IMR-90 (cell line): ENCODE measurements at regions not wholly inside any gene's neighbourhood (a gene's known extent, or its start where the extent isn't known, plus 50 kb on each side); places are given as distances from the start of the nearest gene placed in this dataset.

Experiments
- BHLHE40 ChIP-seq: fragments of 150-350 bp; IDR thresholded peaks from 2 replicates; pipeline ENCODE4 v1.6.1; 2016; ENCODE audit warnings: mild to moderate bottlenecking, low read depth, low read length
- CEBPB ChIP-seq: IDR thresholded peaks from 2 replicates; pipeline ENCODE4 v1.6.1; 2012; ENCODE audit warnings: low read depth, low read length, improper control_type of control experiment
- CHD1 ChIP-seq: IDR thresholded peaks from 2 replicates; pipeline ENCODE4 v1.6.1; 2012; ENCODE audit warnings: low read depth, low read length, improper control_type of control experiment
- CTCF ChIP-seq: conservative IDR thresholded peaks from 2 replicates; pipeline ENCODE4 v1.5.1; 2012; ENCODE audit warnings: mild to moderate bottlenecking, low read depth, low read length, improper control_type of control experiment
- ELK1 ChIP-seq: fragments of 150-350 bp; IDR thresholded peaks from 2 replicates; pipeline ENCODE4 v1.6.1; 2016; ENCODE audit warnings: low read depth, mild to moderate bottlenecking, low read length, moderate library complexity, borderline replicate concordance
- FOS ChIP-seq: fragments of 150-350 bp; IDR thresholded peaks from 2 replicates; pipeline ENCODE4 v1.6.1; 2016; ENCODE audit warnings: low read depth, low read length
- MAZ ChIP-seq: IDR thresholded peaks from 2 replicates; pipeline ENCODE4 v1.6.1; 2012; ENCODE audit warnings: low read depth, mild to moderate bottlenecking, low read length, improper control_type of control experiment, moderate library complexity, borderline replicate concordance
- MXI1 ChIP-seq: IDR thresholded peaks from 2 replicates; pipeline ENCODE4 v1.6.1; 2012; ENCODE audit warnings: low read depth, mild to moderate bottlenecking, low read length, moderate library complexity, borderline replicate concordance
- POLR2A ChIP-seq: IDR thresholded peaks from 2 replicates; pipeline ENCODE4 v1.6.1; 2012; ENCODE audit warnings: mild to moderate bottlenecking, low read depth, low read length
- RAD21 ChIP-seq: IDR thresholded peaks from 2 replicates; pipeline ENCODE4 v1.6.1; 2012; ENCODE audit warnings: low read length, improper control_type of control experiment
- RCOR1 ChIP-seq: IDR thresholded peaks from 2 replicates; pipeline ENCODE4 v1.6.1; 2012; ENCODE audit warnings: mild to moderate bottlenecking, low read length, improper control_type of control experiment; ENCODE audit not compliant: insufficient replicate concordance
- RFX5 ChIP-seq: IDR thresholded peaks from 2 replicates; pipeline ENCODE4 v1.8.0; 2012; ENCODE audit warnings: low read depth, mild to moderate bottlenecking, low read length, moderate library complexity
- SMC3 ChIP-seq: fragments of 150-350 bp; IDR thresholded peaks from 2 replicates; pipeline ENCODE4 v1.6.1; 2016; ENCODE audit warnings: low read depth, mild to moderate bottlenecking, antibody characterized with exemption, low read length, moderate library complexity
- USF2 ChIP-seq: fragments of 150-350 bp; IDR thresholded peaks from 2 replicates; pipeline ENCODE4 v1.6.1; 2017; ENCODE audit warnings: mild to moderate bottlenecking, antibody characterized with exemption, low read length, low read depth

- TF ChIP-seq CTCF: no peak
- TF ChIP-seq SMC3: no peak
- no peak for TF ChIP-seq RFX5
- TF ChIP-seq POLR2A: no peak
- TF ChIP-seq ELK1: no peak
- TF ChIP-seq BHLHE40: no peak
- TF ChIP-seq USF2: no peak
- no peak for TF ChIP-seq RCOR1
- no peak for TF ChIP-seq CEBPB
- TF ChIP-seq RAD21: no peak
- TF ChIP-seq MAZ: no peak
- TF ChIP-seq FOS: no peak
- no peak for TF ChIP-seq MXI1
- TF ChIP-seq CHD1: no peak
Measured at GRCh38 chr7:80082213-80082612, 52.4 kb upstream of the GNAI1 start.
